ENCODE measurements at regions not wholly inside any gene's neighbourhood (a gene's known extent, or its start where the extent isn't known, plus 50 kb on each side); places are given as distances from the start of the nearest gene placed in this dataset.
"Not testable (repeated sequence)": the region's sequence is repeated elsewhere in the genome, so short reads cannot be mapped to it uniquely, and the experiment has no call there.

DNA sequence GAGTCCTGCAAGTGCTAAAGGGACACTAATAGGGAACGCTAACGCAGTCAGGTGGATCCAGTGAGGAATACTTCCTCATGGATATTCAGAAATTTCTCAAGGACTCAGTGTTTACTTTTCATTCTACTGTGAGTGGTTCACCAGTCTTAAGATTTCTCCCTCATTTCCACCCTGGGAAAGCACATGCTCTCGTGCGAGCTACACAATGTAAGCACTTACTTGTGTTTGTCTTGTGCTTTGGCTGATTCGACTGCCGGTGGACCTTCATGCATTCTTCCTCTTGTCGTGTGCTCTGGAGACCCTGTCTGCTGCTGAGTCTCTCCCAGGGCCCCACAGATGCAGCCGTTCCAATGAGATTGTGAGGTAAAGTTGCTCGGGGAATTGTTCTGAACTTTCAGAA, 180.1 kb downstream of the NUFIP1 start:
- no peaks in the 10 kb centered on the region for H3K9me3 ChIP-seq (ENCODE audit: insufficient read depth, low read depth, low read length)
- no peaks in the 10 kb centered on the region for H3K36me3 ChIP-seq (ENCODE audit: insufficient read depth, low read depth, low read length)
- H3K4me1 ChIP-seq (ENCODE audit: insufficient read depth, low read length), result no peaks in the 10 kb centered on the region
- H3K27ac ChIP-seq (ENCODE audit: low read length), result no peak overlapping the region
- H3K4me3 ChIP-seq (ENCODE audit: low read length), result no peak overlapping the region
- no peaks in the 10 kb centered on the region for H3K27me3 ChIP-seq (ENCODE audit: insufficient read depth, low read length)
- H3K9ac ChIP-seq (ENCODE audit: low read depth, low read length), result no peak overlapping the region

DNA sequence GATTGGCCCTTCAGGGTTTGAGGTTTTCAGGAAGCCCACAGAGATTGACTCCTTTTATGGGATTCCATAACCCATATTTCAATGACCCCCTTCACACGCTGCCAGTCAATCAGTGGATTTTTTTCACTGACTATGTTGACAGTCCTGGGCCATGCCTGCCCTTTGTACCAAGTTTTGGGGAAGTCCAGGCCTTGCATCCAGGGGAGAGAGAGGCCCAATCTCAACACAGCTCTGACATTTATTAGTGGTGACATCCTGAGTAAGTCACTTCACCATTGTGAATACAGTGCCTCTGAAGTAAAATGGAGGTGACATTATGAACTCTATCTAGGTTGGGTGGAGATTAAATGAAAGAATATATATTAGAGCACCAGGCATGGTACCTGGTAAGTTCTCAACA, 181.1 kb downstream of the NUFIP1 start:
- no peak overlapping the region for H3K4me3 ChIP-seq (ENCODE audit: low read length)
- H3K9me3 ChIP-seq (ENCODE audit: insufficient read depth, low read depth, low read length), result no peaks in the 10 kb centered on the region
- H3K4me1 ChIP-seq (ENCODE audit: insufficient read depth, low read length), result no peaks in the 10 kb centered on the region
- H3K9ac ChIP-seq (ENCODE audit: low read depth, low read length), result no peak overlapping the region
- no peaks in the 10 kb centered on the region for H3K27me3 ChIP-seq (ENCODE audit: insufficient read depth, low read length)
- H3K36me3 ChIP-seq (ENCODE audit: insufficient read depth, low read depth, low read length), result no peaks in the 10 kb centered on the region
- H3K27ac ChIP-seq (ENCODE audit: low read length), result no peak overlapping the region

DNA sequence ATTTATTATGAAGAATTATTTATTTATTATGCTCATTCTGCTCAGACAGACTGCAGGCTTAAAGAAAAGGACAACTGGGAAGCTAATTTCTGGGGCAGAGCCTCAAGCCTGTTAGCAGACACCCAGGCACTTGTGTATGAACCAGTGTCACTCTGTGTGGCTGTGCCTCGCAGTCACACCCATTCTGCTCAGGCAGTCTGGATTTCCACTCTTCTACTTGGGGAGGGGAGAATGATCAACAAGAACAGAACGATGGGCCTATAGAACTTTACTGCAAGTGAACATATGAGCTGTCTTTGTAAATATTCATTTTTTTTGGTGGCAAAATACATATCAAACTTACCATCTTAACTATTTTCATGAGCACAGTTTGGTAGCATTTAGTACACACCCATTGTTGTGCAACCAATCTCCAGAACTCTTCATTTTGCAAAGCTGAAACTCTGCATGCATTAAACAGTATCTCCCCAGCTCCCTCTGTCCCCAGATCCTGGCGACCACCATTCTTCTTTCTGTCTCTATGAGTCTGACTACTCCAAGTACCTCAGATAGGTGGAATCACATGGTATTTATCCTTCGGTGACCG, 181.7 kb downstream of the NUFIP1 start:
- Histone ChIP-seq H3K4me1 (ENCODE audit: insufficient read depth, low read length) (no peaks in the 10 kb centered on the region), H3K36me3 (ENCODE audit: insufficient read depth, low read depth, low read length) (no peaks in the 10 kb centered on the region), H3K27me3 (ENCODE audit: insufficient read depth, low read length) (no peaks in the 10 kb centered on the region), H3K9me3 (ENCODE audit: insufficient read depth, low read depth, low read length) (no peaks in the 10 kb centered on the region), H3K9ac (ENCODE audit: low read depth, low read length) (no peak overlapping the region), H3K27ac (ENCODE audit: low read length) (no peak overlapping the region), H3K4me3 (ENCODE audit: low read length) (no peak overlapping the region)

DNA sequence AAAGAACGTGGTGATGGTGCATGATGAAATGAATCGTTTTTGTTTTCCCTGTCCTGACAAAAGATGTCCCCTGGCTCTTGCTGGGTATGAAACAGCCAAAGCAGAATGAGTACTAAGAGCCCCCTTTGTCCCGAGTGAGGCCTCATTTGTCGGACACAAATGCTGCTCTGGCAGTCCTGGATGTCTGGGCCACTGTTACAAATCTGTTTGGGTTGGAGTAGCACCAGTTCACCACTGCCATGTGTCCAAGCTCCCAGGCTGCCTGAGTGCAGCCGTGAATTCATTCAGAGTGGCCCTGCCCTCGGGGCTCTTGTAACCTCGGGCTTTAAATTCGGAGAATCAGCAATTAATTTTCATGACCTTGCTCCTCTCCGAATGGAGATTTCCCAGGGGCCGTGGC, 182.4 kb downstream of the NUFIP1 start:
- no peak overlapping the region for H3K9ac ChIP-seq (ENCODE audit: low read depth, low read length)
- no peaks in the 10 kb centered on the region for H3K36me3 ChIP-seq (ENCODE audit: insufficient read depth, low read depth, low read length)
- H3K4me1 ChIP-seq (ENCODE audit: insufficient read depth, low read length), result no peaks in the 10 kb centered on the region
- H3K4me3 ChIP-seq (ENCODE audit: low read length), result no peak overlapping the region
- no peak overlapping the region for H3K27ac ChIP-seq (ENCODE audit: low read length)
- no peaks in the 10 kb centered on the region for H3K9me3 ChIP-seq (ENCODE audit: insufficient read depth, low read depth, low read length)
- H3K27me3 ChIP-seq (ENCODE audit: insufficient read depth, low read length), result no peaks in the 10 kb centered on the region

GRCh38 chr13:44805585-44805984, 183.7 kb downstream of the NUFIP1 start:
- H3K36me3 ChIP-seq (ENCODE audit: insufficient read depth, low read depth, low read length), result no peaks in the 10 kb centered on the region
- H3K9me3 ChIP-seq (ENCODE audit: insufficient read depth, low read depth, low read length), result no peaks in the 10 kb centered on the region
- no peak overlapping the region for H3K27ac ChIP-seq (ENCODE audit: low read length)
- no peaks in the 10 kb centered on the region for H3K27me3 ChIP-seq (ENCODE audit: insufficient read depth, low read length)
- no peak overlapping the region for H3K9ac ChIP-seq (ENCODE audit: low read depth, low read length)
- no peak overlapping the region for H3K4me3 ChIP-seq (ENCODE audit: low read length)
- no peaks in the 10 kb centered on the region for H3K4me1 ChIP-seq (ENCODE audit: insufficient read depth, low read length)

DNA sequence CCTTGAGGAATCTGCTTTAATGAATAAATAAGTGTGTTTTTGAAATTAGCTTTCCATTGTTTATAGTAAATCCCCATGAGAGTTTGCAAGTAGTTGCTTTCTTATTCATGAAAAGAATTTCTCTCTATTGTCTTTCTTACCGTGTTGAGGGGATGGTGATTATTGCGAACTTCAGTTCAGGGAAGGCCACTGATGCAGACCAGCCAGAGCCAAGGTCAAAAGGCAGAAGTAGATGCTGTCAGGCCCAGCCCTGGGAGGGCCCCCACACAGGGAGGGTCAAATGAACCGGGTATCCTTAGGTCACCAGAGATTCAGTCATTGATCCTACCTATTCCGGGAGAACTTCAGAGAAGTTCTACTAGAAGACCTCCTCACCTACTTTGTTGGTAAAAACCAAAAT, 185.9 kb downstream of the NUFIP1 start:
- no peaks in the 10 kb centered on the region for H3K36me3 ChIP-seq (ENCODE audit: insufficient read depth, low read depth, low read length)
- H3K27me3 ChIP-seq (ENCODE audit: insufficient read depth, low read length), result no peaks in the 10 kb centered on the region
- H3K9ac ChIP-seq (ENCODE audit: low read depth, low read length), result no peak overlapping the region
- no peaks in the 10 kb centered on the region for H3K4me1 ChIP-seq (ENCODE audit: insufficient read depth, low read length)
- H3K27ac ChIP-seq (ENCODE audit: low read length), result no peak overlapping the region
- no peaks in the 10 kb centered on the region for H3K9me3 ChIP-seq (ENCODE audit: insufficient read depth, low read depth, low read length)
- no peak overlapping the region for H3K4me3 ChIP-seq (ENCODE audit: low read length)

- no peaks in the 10 kb centered on the region for H3K4me1 ChIP-seq (ENCODE audit: insufficient read depth, low read length)
- H3K36me3 ChIP-seq (ENCODE audit: insufficient read depth, low read depth, low read length), result no peaks in the 10 kb centered on the region
- H3K27ac ChIP-seq (ENCODE audit: low read length), result no peak overlapping the region
- H3K9me3 ChIP-seq (ENCODE audit: insufficient read depth, low read depth, low read length), result no peaks in the 10 kb centered on the region
- H3K4me3 ChIP-seq (ENCODE audit: low read length), result no peak overlapping the region
- H3K9ac ChIP-seq (ENCODE audit: low read depth, low read length), result no peak overlapping the region
- no peaks in the 10 kb centered on the region for H3K27me3 ChIP-seq (ENCODE audit: insufficient read depth, low read length)
These were observed 186.8 kb downstream of the NUFIP1 start for GRCh38 chr13:44802491-44802890.

- no peaks in the 10 kb centered on the region for H3K36me3 ChIP-seq (ENCODE audit: insufficient read depth, low read depth, low read length)
- H3K9me3 ChIP-seq (ENCODE audit: insufficient read depth, low read depth, low read length), result no peaks in the 10 kb centered on the region
- H3K4me3 ChIP-seq (ENCODE audit: low read length), result no peak overlapping the region
- no peak overlapping the region for H3K27ac ChIP-seq (ENCODE audit: low read length)
- H3K9ac ChIP-seq (ENCODE audit: low read depth, low read length), result no peak overlapping the region
- H3K27me3 ChIP-seq (ENCODE audit: insufficient read depth, low read length), result no peaks in the 10 kb centered on the region
- no peaks in the 10 kb centered on the region for H3K4me1 ChIP-seq (ENCODE audit: insufficient read depth, low read length)
These were observed 187.3 kb downstream of the NUFIP1 start for GRCh38 chr13:44801990-44802389.

DNA sequence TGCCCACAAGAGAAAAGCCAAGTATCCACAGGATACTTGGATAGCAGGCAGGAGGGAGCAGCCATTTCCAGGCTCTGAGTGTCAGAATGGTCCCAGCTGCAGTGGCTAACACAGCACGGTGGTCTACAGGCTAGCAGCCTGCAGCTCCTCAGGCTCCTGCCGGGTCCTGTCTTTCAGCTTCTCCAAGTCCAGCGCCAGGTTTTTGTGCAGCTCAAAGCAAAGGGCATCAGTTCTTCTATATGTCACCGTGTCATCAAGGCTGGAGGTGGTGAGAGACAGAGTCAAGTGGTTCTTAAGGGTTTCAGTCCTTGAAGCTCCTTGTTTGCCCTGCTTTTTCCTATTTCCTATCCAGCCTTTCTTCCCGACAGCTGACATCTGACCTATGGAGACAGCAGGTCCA, 188.6 kb downstream of the NUFIP1 start:
- Histone ChIP-seq H3K36me3 (ENCODE audit: insufficient read depth, low read depth, low read length) (no peaks in the 10 kb centered on the region), H3K27ac (ENCODE audit: low read length) (no peak overlapping the region), H3K27me3 (ENCODE audit: insufficient read depth, low read length) (no peaks in the 10 kb centered on the region), H3K9ac (ENCODE audit: low read depth, low read length) (no peak overlapping the region), H3K4me3 (ENCODE audit: low read length) (no peak overlapping the region), H3K4me1 (ENCODE audit: insufficient read depth, low read length) (no peaks in the 10 kb centered on the region), H3K9me3 (ENCODE audit: insufficient read depth, low read depth, low read length) (no peaks in the 10 kb centered on the region)

- Histone ChIP-seq H3K9me3 (ENCODE audit: insufficient read depth, low read depth, low read length) (no peaks in the 10 kb centered on the region), H3K27me3 (ENCODE audit: insufficient read depth, low read length) (no peaks in the 10 kb centered on the region), H3K4me1 (ENCODE audit: insufficient read depth, low read length) (no peaks in the 10 kb centered on the region), H3K9ac (ENCODE audit: low read depth, low read length) (no peak overlapping the region), H3K36me3 (ENCODE audit: insufficient read depth, low read depth, low read length) (no peaks in the 10 kb centered on the region), H3K27ac (ENCODE audit: low read length) (no peak overlapping the region), H3K4me3 (ENCODE audit: low read length) (no peak overlapping the region)
These were observed 191.6 kb downstream of the NUFIP1 start for GRCh38 chr13:44797685-44798084.

DNA sequence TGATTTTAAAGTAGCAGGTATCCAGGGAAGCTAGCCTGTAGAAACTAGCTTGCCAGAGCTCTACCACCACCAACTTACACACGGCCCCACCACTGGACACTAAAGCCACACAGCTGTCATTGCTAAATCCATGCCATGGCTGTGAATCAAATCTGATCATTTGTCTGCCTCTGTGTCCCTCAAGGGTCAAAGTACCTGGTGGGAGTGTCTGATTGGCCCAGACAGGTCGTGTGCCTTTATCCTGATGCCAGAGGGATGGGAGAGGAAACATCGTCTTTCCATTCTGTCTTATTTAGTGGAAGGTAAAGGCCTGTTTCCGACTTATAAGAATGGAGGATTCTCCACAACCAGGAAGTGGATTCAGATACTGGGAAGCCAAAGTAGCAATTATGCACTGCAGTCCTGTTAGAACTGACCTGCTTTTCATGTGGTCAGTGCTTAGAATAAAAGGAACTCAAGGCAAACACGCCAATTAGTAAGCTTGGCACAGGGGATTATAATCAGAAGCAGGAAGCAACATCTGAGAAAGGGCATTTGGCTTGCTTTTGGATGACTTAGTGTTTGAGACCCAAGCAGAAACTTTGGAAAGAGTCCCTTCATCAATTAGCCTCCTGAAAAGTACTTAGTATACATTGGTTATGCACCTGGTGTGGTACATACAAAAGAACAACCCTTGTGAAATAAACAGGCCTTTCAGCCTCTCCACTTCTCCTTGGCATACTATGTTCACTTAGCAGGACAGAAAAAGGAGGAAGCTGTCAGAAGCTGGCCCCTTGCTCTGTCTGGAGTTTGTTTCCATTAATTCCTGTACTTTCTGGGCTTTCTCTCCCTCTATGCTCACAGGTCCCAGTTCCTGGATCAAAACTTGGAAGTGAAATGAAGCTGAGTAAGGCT, 192.4 kb downstream of the NUFIP1 start:
- Histone ChIP-seq H3K27ac (ENCODE audit: low read length) (no peak overlapping the region), H3K36me3 (ENCODE audit: insufficient read depth, low read depth, low read length) (no peaks in the 10 kb centered on the region), H3K27me3 (ENCODE audit: insufficient read depth, low read length) (no peaks in the 10 kb centered on the region), H3K4me3 (ENCODE audit: low read length) (no peak overlapping the region), H3K9me3 (ENCODE audit: insufficient read depth, low read depth, low read length) (no peaks in the 10 kb centered on the region), H3K4me1 (ENCODE audit: insufficient read depth, low read length) (no peaks in the 10 kb centered on the region), H3K9ac (ENCODE audit: low read depth, low read length) (no peak overlapping the region)

DNA sequence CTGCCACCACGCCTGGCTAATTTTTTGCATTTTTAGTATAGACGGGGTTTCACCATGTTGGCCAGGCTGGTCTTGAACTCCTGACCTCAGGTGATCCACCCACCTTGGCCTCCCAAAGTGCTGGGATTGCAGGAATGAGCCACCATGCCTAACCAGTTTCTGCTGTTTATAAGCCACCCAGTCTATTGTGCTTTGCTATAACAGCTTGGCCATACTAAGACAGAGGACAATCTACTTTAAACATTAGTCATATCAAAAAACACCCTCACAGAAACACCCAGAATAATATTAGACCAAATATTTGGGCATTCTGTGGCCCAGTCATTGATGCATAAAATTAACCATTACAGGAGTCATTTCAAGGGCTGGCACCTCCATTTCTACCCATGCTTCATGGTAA, 193.2 kb downstream of the NUFIP1 start:
- not testable (repeated sequence) for H3K9me3 ChIP-seq (ENCODE audit: insufficient read depth, low read depth, low read length); H3K36me3 ChIP-seq (ENCODE audit: insufficient read depth, low read depth, low read length); H3K27me3 ChIP-seq (ENCODE audit: insufficient read depth, low read length); H3K9ac ChIP-seq (ENCODE audit: low read depth, low read length); H3K4me1 ChIP-seq (ENCODE audit: insufficient read depth, low read length); H3K27ac ChIP-seq (ENCODE audit: low read length); H3K4me3 ChIP-seq (ENCODE audit: low read length)

Data from iPS-20b (cell line).